ENCODE measurements at regions not wholly inside any gene's neighbourhood (a gene's known extent, or its start where the extent isn't known, plus 50 kb on each side); places are given as distances from the start of the nearest gene placed in this dataset.

- no peak for ATAC-seq
- TF ChIP-seq CSDC2 (CRISPR knock-in tag; IDR thresholded peaks at IDR 0.05) (no peak), ZNF565 (CRISPR knock-in tag; conservative IDR thresholded peaks at IDR 0.05; ENCODE audit: low read depth) (no peak), ISL1 (CRISPR knock-in tag; IDR thresholded peaks at IDR 0.05) (no peak), PPARA (CRISPR knock-in tag; IDR thresholded peaks at IDR 0.05; ENCODE audit: borderline replicate concordance) (no peak), ZNF8 (CRISPR knock-in tag; IDR thresholded peaks at IDR 0.05) (no peak), ZFP3 (CRISPR knock-in tag; IDR thresholded peaks at IDR 0.05) (no peak), ZNF70 (CRISPR knock-in tag; IDR thresholded peaks at IDR 0.05) (no peak), RARB (CRISPR knock-in tag; IDR thresholded peaks at IDR 0.05) (no peak), TSHZ2 (CRISPR knock-in tag; IDR thresholded peaks at IDR 0.05) (no peak), CSRNP3 (CRISPR knock-in tag; IDR thresholded peaks at IDR 0.05) (no peak), ZFP30 (CRISPR knock-in tag; IDR thresholded peaks at IDR 0.05) (no peak), ESRRG (CRISPR knock-in tag; IDR thresholded peaks at IDR 0.05) (no peak), ZC3H10 (CRISPR knock-in tag; IDR thresholded peaks at IDR 0.05) (no peak), SNAI2 (CRISPR knock-in tag; IDR thresholded peaks at IDR 0.05) (no peak), TOX (CRISPR knock-in tag; IDR thresholded peaks at IDR 0.05; ENCODE audit: borderline replicate concordance) (no peak)
These were observed 182.6 kb downstream of the ZPLD1 start for GRCh38 chr3:102617381-102617780.

GRCh38 chr3:102619361-102619760 is 184.5 kb downstream of the ZPLD1 start:
- ATAC-seq: no peak
- TF ChIP-seq CREB5 (CRISPR knock-in tag; IDR thresholded peaks at IDR 0.05; ENCODE audit: low read depth): no peak
- TF ChIP-seq PATZ1 (CRISPR knock-in tag; IDR thresholded peaks at IDR 0.05; ENCODE audit: borderline replicate concordance): no peak
- TF ChIP-seq GLIS3 (CRISPR knock-in tag; IDR thresholded peaks at IDR 0.05): no peak
- TF ChIP-seq TSHZ2 (CRISPR knock-in tag; IDR thresholded peaks at IDR 0.05): no peak
- no peak for TF ChIP-seq CSRNP3 (CRISPR knock-in tag; IDR thresholded peaks at IDR 0.05)
- no peak for TF ChIP-seq ZNF70 (CRISPR knock-in tag; IDR thresholded peaks at IDR 0.05)
- TF ChIP-seq SNAI2 (CRISPR knock-in tag; IDR thresholded peaks at IDR 0.05): no peak
- TF ChIP-seq CSDC2 (CRISPR knock-in tag; IDR thresholded peaks at IDR 0.05): no peak
- TF ChIP-seq TOX (CRISPR knock-in tag; IDR thresholded peaks at IDR 0.05; ENCODE audit: borderline replicate concordance): no peak
- no peak for TF ChIP-seq TCF4 (CRISPR knock-in tag; IDR thresholded peaks at IDR 0.05; ENCODE audit: borderline replicate concordance)
- TF ChIP-seq ESRRG (CRISPR knock-in tag; IDR thresholded peaks at IDR 0.05): no peak
- TF ChIP-seq PPARA (CRISPR knock-in tag; IDR thresholded peaks at IDR 0.05; ENCODE audit: borderline replicate concordance): no peak
- no peak for TF ChIP-seq ISL1 (CRISPR knock-in tag; IDR thresholded peaks at IDR 0.05)
- TF ChIP-seq POU6F1 (CRISPR knock-in tag; IDR thresholded peaks at IDR 0.05; ENCODE audit: borderline replicate concordance, low read depth): no peak
- no peak for TF ChIP-seq ARNTL (CRISPR knock-in tag; IDR thresholded peaks at IDR 0.05; ENCODE audit: borderline replicate concordance, low read depth)
- TF ChIP-seq ZFP30 (CRISPR knock-in tag; IDR thresholded peaks at IDR 0.05): no peak
- TF ChIP-seq ZNF8 (CRISPR knock-in tag; IDR thresholded peaks at IDR 0.05): no peak
- TF ChIP-seq BACH2 (CRISPR knock-in tag; IDR thresholded peaks at IDR 0.05; ENCODE audit: borderline replicate concordance): no peak
- TF ChIP-seq OSR1 (CRISPR knock-in tag; IDR thresholded peaks at IDR 0.05): no peak
